Epithelial cell of proximal tubule (primary cell): ENCODE measurements at regions not wholly inside any gene's neighbourhood (a gene's known extent, or its start where the extent isn't known, plus 50 kb on each side); places are given as distances from the start of the nearest gene placed in this dataset.

ENCODE experiments used
- DNase-seq: peaks from one replicate; pipeline ENCODE4 v3.0.0-alpha.2; 2011; ENCODE audit warnings: low read depth
- H3K4me3 ChIP-seq: 2 replicates; pipeline ENCODE4 v1.5.1; 2011; ENCODE audit warnings: low read depth, mild to moderate bottlenecking, low read length
- CTCF ChIP-seq: conservative IDR thresholded peaks from 2 replicates; pipeline ENCODE4 v1.5.1; 2012; ENCODE audit warnings: low read depth, mild to moderate bottlenecking, low read length

DNA sequence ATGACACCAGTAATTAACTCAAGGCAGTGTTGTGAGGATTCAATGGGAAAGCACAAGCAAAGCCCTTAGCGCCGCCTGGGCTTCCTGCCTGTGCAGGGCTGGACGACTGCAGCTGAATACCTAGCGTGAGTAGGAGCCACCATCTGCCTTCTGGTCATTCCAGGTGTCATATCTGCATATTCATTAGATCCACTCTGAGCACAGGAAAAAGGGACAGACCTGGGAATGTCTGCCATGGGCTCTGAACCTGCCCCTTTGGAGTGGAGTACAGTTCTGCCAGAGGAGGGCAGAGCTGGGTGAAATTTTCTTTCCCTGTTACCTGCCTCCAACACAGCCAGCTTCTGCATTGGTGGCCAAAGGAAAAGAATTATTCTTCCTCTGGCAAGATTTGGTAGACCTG is 298.8 kb downstream of the NSG2 start:
- no peak for TF ChIP-seq CTCF
- no peak overlapping the region for H3K4me3 ChIP-seq
- no peak for DNase-seq

DNA sequence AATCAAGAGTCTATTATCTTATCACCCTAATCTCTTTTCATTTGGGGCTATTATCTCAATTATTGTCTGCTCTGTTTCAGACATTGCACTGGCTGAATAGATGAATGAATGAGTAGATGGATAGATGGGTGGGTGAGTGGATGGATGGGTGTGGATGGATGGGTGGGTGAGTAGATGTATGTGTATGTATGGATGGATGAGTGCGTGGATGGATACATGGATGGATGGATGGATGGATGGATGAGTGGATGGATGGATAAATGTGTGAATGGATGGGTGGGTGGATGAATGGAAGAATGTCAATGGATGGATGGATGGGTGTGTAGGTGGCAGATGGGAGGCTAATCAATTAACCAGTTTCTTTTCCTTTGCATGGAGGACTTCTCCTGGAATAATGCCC is 301.7 kb downstream of the NSG2 start:
- no peak for TF ChIP-seq CTCF
- no peak overlapping the region for H3K4me3 ChIP-seq
- no peak for DNase-seq

GRCh38 chr5:174348311-174348981 is 302.9 kb downstream of the NSG2 start:
- no peak for DNase-seq
- H3K4me3 ChIP-seq = no peak overlapping the region
- TF ChIP-seq CTCF = no peak

- TF ChIP-seq CTCF = no peak
- no peak for DNase-seq
- no peak overlapping the region for H3K4me3 ChIP-seq
Measured at GRCh38 chr5:174352681-174353080, 307.2 kb downstream of the NSG2 start.

DNA sequence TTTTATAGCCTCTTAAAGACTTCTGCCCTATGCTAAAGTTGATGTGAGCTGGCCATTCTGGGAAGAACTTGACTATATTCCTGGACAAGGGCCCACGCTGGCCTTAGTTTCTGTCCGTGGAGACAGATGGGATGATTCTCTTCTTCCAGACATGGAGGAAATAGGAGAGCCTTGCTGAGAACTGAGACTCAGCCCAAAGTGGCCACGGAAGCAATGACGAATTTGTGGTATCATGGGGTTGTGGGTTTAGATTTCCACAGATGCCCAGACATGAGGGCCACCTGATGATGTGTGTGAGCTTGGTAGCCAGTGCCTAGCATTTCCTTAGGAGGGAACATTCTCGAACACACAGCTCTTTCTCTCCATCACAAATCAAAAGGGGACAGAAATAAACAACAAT is 309.1 kb downstream of the NSG2 start:
- DNase-seq = no peak
- no peak overlapping the region for H3K4me3 ChIP-seq
- no peak for TF ChIP-seq CTCF

GRCh38 chr5:174355208-174355612 is 309.7 kb downstream of the NSG2 start:
- TF ChIP-seq CTCF = no peak
- no peak for DNase-seq
- H3K4me3 ChIP-seq = no peak overlapping the region

DNA sequence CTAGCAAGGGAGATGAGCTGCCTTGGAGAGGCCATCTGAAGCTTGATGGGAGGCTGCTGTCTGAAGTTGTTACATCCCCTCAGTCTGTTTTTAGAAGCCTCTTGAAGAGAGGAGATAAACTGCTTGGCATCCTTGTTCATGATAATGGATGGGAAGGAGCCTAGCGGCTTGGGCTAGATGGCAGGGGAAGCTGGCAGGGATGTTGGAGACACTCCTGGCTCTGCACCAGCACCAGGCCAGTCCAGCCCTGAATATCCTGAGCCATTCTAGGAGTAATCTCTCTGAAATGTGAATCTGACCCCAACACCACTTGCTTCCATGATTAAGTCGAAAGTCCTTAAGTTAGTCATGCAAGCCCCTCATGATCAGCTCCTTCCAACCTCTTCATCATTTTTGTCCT is 310.5 kb downstream of the NSG2 start:
- no peak overlapping the region for H3K4me3 ChIP-seq
- TF ChIP-seq CTCF = no peak
- no peak for DNase-seq
